ENCODE measurements at regions not wholly inside any gene's neighbourhood (a gene's known extent, or its start where the extent isn't known, plus 50 kb on each side); places are given as distances from the start of the nearest gene placed in this dataset.

DNA sequence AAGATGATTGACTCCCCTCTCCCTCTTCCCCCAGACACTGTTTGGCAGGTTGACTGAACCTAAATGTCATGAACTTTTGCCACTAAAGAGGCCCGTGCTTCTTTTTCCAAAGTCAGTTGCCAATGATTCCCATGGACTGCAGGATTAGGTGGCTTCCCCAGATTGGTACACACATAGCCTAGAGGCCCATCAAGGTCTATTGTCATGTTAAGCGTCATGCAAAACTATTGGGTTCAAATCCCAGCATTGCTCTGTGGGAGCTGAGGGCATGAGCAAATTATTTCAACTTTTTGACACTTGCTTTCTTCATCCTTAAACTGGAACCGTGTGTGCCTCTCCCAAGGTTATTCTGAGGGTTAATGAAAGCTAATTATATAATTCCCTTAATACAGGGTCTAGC is 430.2 kb upstream of the TBX3 start:
- ChIA-PET CTCF (ENCODE audit: partially characterized antibody) (interaction anchor here (0.6 to 1.5 kb wide), 3 partner anchors 12 to 51 kb away, joined by 3 to 4 read pairs (median 3); no protein-coding TSS in a partner anchor), POLR2A (ENCODE audit: partially characterized antibody) (no interaction called here)
- Histone ChIP-seq H3K79me2 (ENCODE audit: control insufficient read depth in 1 of 2, insufficient read depth in 2 of 2, low read length in 2 of 2) (no peaks in the 10 kb centered on the region), H2BK5ac (ENCODE audit: low read depth, low read length) (no peak overlapping the region), H3K27me3 (replicated peaks in 1 of 4; ENCODE audit: control insufficient read depth in 3 of 4, extremely low read depth in 1 of 4, insufficient read depth in 3 of 4, low read length in 3 of 4) (no peaks in the 10 kb centered on the region), H3K4me3 (ENCODE audit: extremely low read depth in 1 of 4, insufficient read depth in 2 of 4, low read depth in 3 of 4, low read length in 4 of 4) (no peak overlapping the region), H3K9me3 (ENCODE audit: insufficient read depth in 2 of 2, low read depth in 1 of 2, low read length in 1 of 2) (no peaks in the 10 kb centered on the region), H3K9ac (replicated peaks in 1 of 4; ENCODE audit: extremely low read depth in 1 of 4, low read depth in 3 of 4, low read length in 3 of 4) (no peak overlapping the region), H3K4ac (replicated peaks; ENCODE audit: insufficient read length, low read depth, low read length) (no peak overlapping the region), H3K79me1 (ENCODE audit: low read depth, low read length) (no peaks in the 10 kb centered on the region), H3K18ac (ENCODE audit: extremely low read depth, low read length) (no peak overlapping the region), H3K23ac (ENCODE audit: insufficient read length) (no peak overlapping the region), H3K4me2 (ENCODE audit: insufficient read depth in 1 of 2, low read depth in 2 of 2, low read length in 2 of 2) (no peak overlapping the region; a peak in 2 of 4 replicates), H3K14ac (ENCODE audit: insufficient read length) (no peak overlapping the region), H4K5ac (ENCODE audit: insufficient read length, low read depth, low read length) (no peak overlapping the region), H3K4me1 (replicated peaks in 1 of 4; ENCODE audit: control insufficient read depth in 3 of 4, insufficient read depth in 4 of 4, low read length in 3 of 4) (peaks cover 0 to 5% (median 0%) of the 10 kb centered on the region in 4 experiments; a peak in 3 of 7 replicates), H2BK15ac (ENCODE audit: low read length) (no peak overlapping the region), H3K27ac (ENCODE audit: low read depth, low read length) (no peak overlapping the region), H4K8ac (ENCODE audit: extremely low read depth, insufficient read depth, low read length) (no peak overlapping the region), H2BK120ac (replicated peaks; ENCODE audit: low read depth, low read length) (no peak overlapping the region), H3K36me3 (ENCODE audit: control insufficient read depth in 2 of 4, insufficient read depth in 4 of 4, low read length in 3 of 4) (no peaks in the 10 kb centered on the region), H2AK5ac (ENCODE audit: low read depth, low read length) (no peak overlapping the region), H4K20me1 (replicated peaks in 1 of 2; ENCODE audit: control insufficient read depth in 1 of 2, insufficient read depth in 2 of 2, low read length in 2 of 2) (no peaks in the 10 kb centered on the region), H2BK12ac (ENCODE audit: low read depth, low read length) (no peak overlapping the region), H3K23me2 (ENCODE audit: low read depth, low read length) (no peaks in the 10 kb centered on the region), H2BK20ac (ENCODE audit: low read length) (no peak overlapping the region), H4K91ac (replicated peaks; ENCODE audit: insufficient read length, low read length) (no peak overlapping the region), H3K56ac (replicated peaks; ENCODE audit: insufficient read length, low read depth, low read length) (no peak overlapping the region), H2AFZ (ENCODE audit: low read length) (no peak overlapping the region)
- no peak for DNase-seq (ENCODE audit: low read depth in 1 of 2, low spot score in 2 of 2)
- TF ChIP-seq NANOG (IDR thresholded peaks at IDR 0.05; ENCODE audit: insufficient read depth, low read depth, low read length, poor library complexity, severe bottlenecking) (peak; percentile 66), POLR2A (IDR thresholded peaks at IDR 0.05; ENCODE audit: control extremely low read depth in 1 of 2, low read depth in 2 of 2, low read length in 2 of 2) (no peak), RBBP5 (IDR thresholded peaks at IDR 0.05; ENCODE audit: borderline replicate concordance, low read depth, low read length) (no peak)
- TF ChIP-seq, protein P1, sequence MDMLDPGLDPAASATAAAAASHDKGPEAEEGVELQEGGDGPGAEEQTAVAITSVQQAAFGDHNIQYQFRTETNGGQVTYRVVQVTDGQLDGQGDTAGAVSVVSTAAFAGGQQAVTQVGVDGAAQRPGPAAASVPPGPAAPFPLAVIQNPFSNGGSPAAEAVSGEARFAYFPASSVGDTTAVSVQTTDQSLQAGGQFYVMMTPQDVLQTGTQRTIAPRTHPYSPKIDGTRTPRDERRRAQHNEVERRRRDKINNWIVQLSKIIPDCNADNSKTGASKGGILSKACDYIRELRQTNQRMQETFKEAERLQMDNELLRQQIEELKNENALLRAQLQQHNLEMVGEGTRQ (IDR thresholded peaks at IDR 0.05; ENCODE audit: low read length): no peak
- WGBS, 2 experiments (ENCODE audit: extremely low coverage in 1 of 2, insufficient coverage in 1 of 2, insufficient read length in 1 of 2, insufficient replicate concordance in 2 of 2, low coverage in 1 of 2, low lambda C conversion rate in 2 of 2, missing lambda C conversion rate in 1 of 2): 86% methylated on average over 3 of the region's 3 CpGs; no CpG with 5 or more reads in 1 of the 2 experiments
- FAIRE-seq: no peak

All from H1 (cell line).